ENCODE measurements at regions not wholly inside any gene's neighbourhood (a gene's known extent, or its start where the extent isn't known, plus 50 kb on each side); places are given as distances from the start of the nearest gene placed in this dataset.

- 96 to 100% methylated on average over 1 of the region's 1 CpG for WGBS, 2 donors
- no peak for TF ChIP-seq POLR2A (IDR thresholded peaks at IDR 0.05)
- TF ChIP-seq, protein P1, sequence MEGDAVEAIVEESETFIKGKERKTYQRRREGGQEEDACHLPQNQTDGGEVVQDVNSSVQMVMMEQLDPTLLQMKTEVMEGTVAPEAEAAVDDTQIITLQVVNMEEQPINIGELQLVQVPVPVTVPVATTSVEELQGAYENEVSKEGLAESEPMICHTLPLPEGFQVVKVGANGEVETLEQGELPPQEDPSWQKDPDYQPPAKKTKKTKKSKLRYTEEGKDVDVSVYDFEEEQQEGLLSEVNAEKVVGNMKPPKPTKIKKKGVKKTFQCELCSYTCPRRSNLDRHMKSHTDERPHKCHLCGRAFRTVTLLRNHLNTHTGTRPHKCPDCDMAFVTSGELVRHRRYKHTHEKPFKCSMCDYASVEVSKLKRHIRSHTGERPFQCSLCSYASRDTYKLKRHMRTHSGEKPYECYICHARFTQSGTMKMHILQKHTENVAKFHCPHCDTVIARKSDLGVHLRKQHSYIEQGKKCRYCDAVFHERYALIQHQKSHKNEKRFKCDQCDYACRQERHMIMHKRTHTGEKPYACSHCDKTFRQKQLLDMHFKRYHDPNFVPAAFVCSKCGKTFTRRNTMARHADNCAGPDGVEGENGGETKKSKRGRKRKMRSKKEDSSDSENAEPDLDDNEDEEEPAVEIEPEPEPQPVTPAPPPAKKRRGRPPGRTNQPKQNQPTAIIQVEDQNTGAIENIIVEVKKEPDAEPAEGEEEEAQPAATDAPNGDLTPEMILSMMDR (IDR thresholded peaks at IDR 0.05): no peak
- no peak overlapping the region for H3K27ac ChIP-seq
- H3K4me1 ChIP-seq: no peaks in the 10 kb centered on the region
- no peaks in the 10 kb centered on the region for H3K9me3 ChIP-seq
- H3K27me3 ChIP-seq: no peaks in the 10 kb centered on the region
- no peak for DNase-seq
- H3K36me3 ChIP-seq: no peaks in the 10 kb centered on the region
- H3K4me3 ChIP-seq (replicated peaks in 1 of 3): no peak overlapping the region
- intact Hi-C loops (cut with DNase I): no loop called here
Measured at GRCh38 chr15:46763091-46763490, 954.2 kb upstream of the SEMA6D start.

- H3K4me1 ChIP-seq: no peaks in the 10 kb centered on the region
- 93% methylated on average over 7 of the region's 7 CpGs for WGBS, 2 donors
- no peak overlapping the region for H3K4me3 ChIP-seq (replicated peaks in 1 of 3)
- H3K9me3 ChIP-seq: no peaks in the 10 kb centered on the region
- TF ChIP-seq POLR2A (IDR thresholded peaks at IDR 0.05): no peak
- TF ChIP-seq, protein P1 (IDR thresholded peaks at IDR 0.05): no peak
- no peak overlapping the region for H3K27ac ChIP-seq
- intact Hi-C loops (cut with DNase I): no loop called here
- no peaks in the 10 kb centered on the region for H3K36me3 ChIP-seq
- no peak for DNase-seq
- no peaks in the 10 kb centered on the region for H3K27me3 ChIP-seq
Measured at GRCh38 chr15:46764851-46765250, 952.5 kb upstream of the SEMA6D start.

- Histone ChIP-seq H3K36me3 (no peaks in the 10 kb centered on the region), H3K4me1 (no peaks in the 10 kb centered on the region), H3K4me3 (replicated peaks in 1 of 3) (no peak overlapping the region), H3K27ac (no peak overlapping the region), H3K27me3 (no peaks in the 10 kb centered on the region), H3K9me3 (no peaks in the 10 kb centered on the region)
- intact Hi-C loops (cut with DNase I): no loop called here
- no peak for DNase-seq
- WGBS, 2 donors: 56 to 59% methylated on average over 2 of the region's 2 CpGs
- TF ChIP-seq, protein P1 (IDR thresholded peaks at IDR 0.05): no peak
- no peak for TF ChIP-seq POLR2A (IDR thresholded peaks at IDR 0.05)
Measured at GRCh38 chr15:46766021-46766420, 951.3 kb upstream of the SEMA6D start.

GRCh38 chr15:46768287-46768686 lies 949.0 kb upstream of the SEMA6D start:
- Histone ChIP-seq H3K9me3 (no peaks in the 10 kb centered on the region), H3K4me3 (replicated peaks in 1 of 3) (no peak overlapping the region), H3K27me3 (no peaks in the 10 kb centered on the region), H3K27ac (no peak overlapping the region), H3K36me3 (no peaks in the 10 kb centered on the region), H3K4me1 (no peaks in the 10 kb centered on the region)
- DNase-seq: no peak
- WGBS, 2 donors: 87 to 90% methylated on average over 8 of the region's 8 CpGs
- intact Hi-C loops (cut with DNase I): no loop called here
- TF ChIP-seq POLR2A (IDR thresholded peaks at IDR 0.05): no peak
- TF ChIP-seq, protein P1 (IDR thresholded peaks at IDR 0.05): no peak

DNA sequence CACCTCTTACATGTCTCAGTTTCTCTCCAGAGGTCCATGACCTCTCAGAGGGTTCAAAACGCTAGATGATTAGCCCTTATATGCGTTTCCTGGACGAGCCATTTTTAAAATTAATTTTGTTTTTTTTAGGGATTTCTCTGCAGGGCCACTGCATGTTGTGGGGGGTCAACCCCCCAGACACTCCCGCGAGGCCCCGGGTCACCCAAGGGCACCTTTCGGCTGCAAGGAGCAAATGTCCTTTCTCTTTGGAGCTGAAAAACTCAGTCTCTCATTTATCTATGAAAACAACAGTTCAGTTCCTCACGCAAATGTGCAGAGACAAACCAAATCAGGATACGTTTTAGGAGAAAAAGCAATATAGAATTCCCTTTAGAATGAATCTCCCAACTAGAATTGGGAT lies 944.3 kb upstream of the SEMA6D start:
- no peak for DNase-seq
- H3K9me3 ChIP-seq: no peaks in the 10 kb centered on the region
- intact Hi-C loops (cut with DNase I): no loop called here
- no peaks in the 10 kb centered on the region for H3K36me3 ChIP-seq
- H3K4me1 ChIP-seq: no peaks in the 10 kb centered on the region
- WGBS, 2 donors: 88 to 92% methylated on average over 9 of the region's 9 CpGs
- TF ChIP-seq, protein P1 (IDR thresholded peaks at IDR 0.05): no peak
- TF ChIP-seq POLR2A (IDR thresholded peaks at IDR 0.05): no peak
- no peak overlapping the region for H3K4me3 ChIP-seq (replicated peaks in 1 of 3)
- no peak overlapping the region for H3K27ac ChIP-seq
- H3K27me3 ChIP-seq: no peaks in the 10 kb centered on the region

All from thyroid gland (tissue), 4 donors.